ENCODE measurements at regions not wholly inside any gene's neighbourhood (a gene's known extent, or its start where the extent isn't known, plus 50 kb on each side); places are given as distances from the start of the nearest gene placed in this dataset.

- TF ChIP-seq CTCF (conservative IDR thresholded peaks at IDR 0.05 in 1 of 2, IDR thresholded peaks at IDR 0.05 in 1 of 2; ENCODE audit: low read depth in 1 of 2, low read length in 2 of 2) (no peak), EZH2 (IDR thresholded peaks at IDR 0.05; ENCODE audit: low read length, missing control alignments) (no peak)
Observed at GRCh38 chr4:32826169-32826568, 2106.0 kb downstream of the PCDH7 start.

Measured in fibroblast of lung (primary cell).